ENCODE measurements at regions not wholly inside any gene's neighbourhood (a gene's known extent, or its start where the extent isn't known, plus 50 kb on each side); places are given as distances from the start of the nearest gene placed in this dataset.

- no peak for TF ChIP-seq BRCA1 (IDR thresholded peaks at IDR 0.05; ENCODE audit: low read depth, low read length)
These were observed 503.9 kb upstream of the EYS start (continued) for GRCh38 chr6:66210964-66211363.

- CTCF ChIA-PET (ENCODE audit: partially characterized antibody): no interaction called here
- Histone ChIP-seq H2AK5ac (ENCODE audit: low read depth, low read length) (no peak overlapping the region), H3K79me1 (ENCODE audit: low read depth, low read length) (no peaks in the 10 kb centered on the region), H3K18ac (ENCODE audit: extremely low read depth, low read length) (no peak overlapping the region), H3K9ac (replicated peaks in 1 of 4; ENCODE audit: extremely low read depth in 1 of 4, low read depth in 3 of 4, low read length in 3 of 4) (no peak overlapping the region), H4K8ac (ENCODE audit: extremely low read depth, insufficient read depth, low read length) (no peak overlapping the region), H3K4me3 (ENCODE audit: extremely low read depth in 1 of 4, insufficient read depth in 2 of 4, low read depth in 3 of 4, low read length in 4 of 4) (no peak overlapping the region), H3K14ac (ENCODE audit: insufficient read length) (no peak overlapping the region), H2BK15ac (ENCODE audit: low read length) (no peak overlapping the region), H3K79me2 (ENCODE audit: control insufficient read depth in 1 of 2, insufficient read depth in 2 of 2, low read length in 2 of 2) (no peaks in the 10 kb centered on the region), H4K20me1 (replicated peaks in 1 of 2; ENCODE audit: control insufficient read depth in 1 of 2, insufficient read depth in 2 of 2, low read length in 2 of 2) (no peaks in the 10 kb centered on the region), H2AFZ (ENCODE audit: low read length) (no peak overlapping the region), H3K23ac (ENCODE audit: insufficient read length) (no peak overlapping the region), H3K27me3 (replicated peaks in 1 of 4; ENCODE audit: control insufficient read depth in 3 of 4, extremely low read depth in 1 of 4, insufficient read depth in 3 of 4, low read length in 3 of 4) (no peaks in the 10 kb centered on the region), H3K56ac (replicated peaks; ENCODE audit: insufficient read length, low read depth, low read length) (no peak overlapping the region), H2BK20ac (ENCODE audit: low read length) (no peak overlapping the region), H3K4me1 (replicated peaks in 1 of 4; ENCODE audit: control insufficient read depth in 3 of 4, insufficient read depth in 4 of 4, low read length in 3 of 4) (no peaks in the 10 kb centered on the region), H2BK12ac (ENCODE audit: low read depth, low read length) (no peak overlapping the region), H4K5ac (ENCODE audit: insufficient read length, low read depth, low read length) (no peak overlapping the region), H3K36me3 (ENCODE audit: control insufficient read depth in 2 of 4, insufficient read depth in 4 of 4, low read length in 3 of 4) (no peaks in the 10 kb centered on the region), H3K4ac (replicated peaks; ENCODE audit: insufficient read length, low read depth, low read length) (no peak overlapping the region), H3K23me2 (ENCODE audit: low read depth, low read length) (no peaks in the 10 kb centered on the region), H2BK5ac (ENCODE audit: low read depth, low read length) (no peak overlapping the region), H3K27ac (ENCODE audit: low read depth, low read length) (no peak overlapping the region), H4K91ac (replicated peaks; ENCODE audit: insufficient read length, low read length) (no peak overlapping the region), H3K4me2 (ENCODE audit: insufficient read depth in 1 of 2, low read depth in 2 of 2, low read length in 2 of 2) (no peak overlapping the region), H2BK120ac (replicated peaks; ENCODE audit: low read depth, low read length) (no peak overlapping the region), H3K9me3 (ENCODE audit: insufficient read depth in 2 of 2, low read depth in 1 of 2, low read length in 1 of 2) (peaks cover 0 to 10% of the 10 kb centered on the region in 2 experiments; a peak in 2 of 4 replicates)
- TF ChIP-seq TCF12 (IDR thresholded peaks at IDR 0.05; ENCODE audit: low read depth, low read length) (no peak), TAF1 (IDR thresholded peaks at IDR 0.05; ENCODE audit: low read depth, low read length) (no peak), TEAD4 (IDR thresholded peaks at IDR 0.05; ENCODE audit: low read depth, low read length) (no peak), CHD2 (IDR thresholded peaks at IDR 0.05; ENCODE audit: low read length) (no peak), BACH1 (IDR thresholded peaks at IDR 0.05; ENCODE audit: low read length) (no peak), SIN3A (conservative IDR thresholded peaks at IDR 0.05 in 1 of 2, IDR thresholded peaks at IDR 0.05 in 1 of 2; ENCODE audit: low read depth in 1 of 2, low read length in 2 of 2) (no peak), CHD1 (IDR thresholded peaks at IDR 0.05; ENCODE audit: low read depth, low read length) (no peak), GTF2F1 (IDR thresholded peaks at IDR 0.05; ENCODE audit: borderline replicate concordance, low read depth, low read length) (no peak), POU5F1 (IDR thresholded peaks at IDR 0.05; ENCODE audit: low read depth, low read length) (no peak)
- POLR2A ChIA-PET (ENCODE audit: partially characterized antibody): no interaction called here
- 86% methylated on average over 2 of the region's 2 CpGs; no CpG with 5 or more reads in 1 of the 2 experiments for WGBS, 2 experiments (ENCODE audit: extremely low coverage in 1 of 2, insufficient coverage in 1 of 2, insufficient read length in 1 of 2, insufficient replicate concordance in 2 of 2, low coverage in 1 of 2, low lambda C conversion rate in 2 of 2, missing lambda C conversion rate in 1 of 2)
- DNase-seq (ENCODE audit: low read depth in 1 of 2, low spot score in 2 of 2): no peak
- no peak for FAIRE-seq
These were observed 493.4 kb upstream of the EYS start for GRCh38 chr6:66200390-66200789.

Measured in H1 (cell line).